GM18909 (cell line): ENCODE measurements at regions not wholly inside any gene's neighbourhood (a gene's known extent, or its start where the extent isn't known, plus 50 kb on each side); places are given as distances from the start of the nearest gene placed in this dataset.
"Not testable (repeated sequence)": the region's sequence is repeated elsewhere in the genome, so short reads cannot be mapped to it uniquely, and the experiment has no call there.

Experiments
- ATAC-seq: cut with Tn5 transposase; IDR thresholded peaks from one replicate; pipeline ENCODE4 v1.9.1; 2021; ENCODE audit warnings: mild to moderate bottlenecking; ENCODE audit not compliant: unreplicated experiment, poor library complexity

- no peak for ATAC-seq
These were observed 241.8 kb upstream of the POGK start for GRCh38 chr1:166597516-166597915.

- no peak for ATAC-seq
These were observed 238.7 kb upstream of the POGK start for GRCh38 chr1:166600574-166600973.

- no peak for ATAC-seq
These were observed 237.5 kb upstream of the POGK start for GRCh38 chr1:166601650-166602278.

GRCh38 chr1:166602801-166603200, 236.5 kb upstream of the POGK start:
- not testable (repeated sequence) for ATAC-seq

GRCh38 chr1:166603296-166603695, 236.0 kb upstream of the POGK start:
- no peak for ATAC-seq

- no peak for ATAC-seq
These were observed 234.1 kb upstream of the POGK start for GRCh38 chr1:166605137-166605536.

- ATAC-seq = no peak
These were observed 226.4 kb upstream of the POGK start for GRCh38 chr1:166612886-166613285.

- ATAC-seq = no peak
These were observed 223.1 kb upstream of the POGK start for GRCh38 chr1:166616206-166616605.

GRCh38 chr1:166626711-166627110, 212.6 kb upstream of the POGK start:
- ATAC-seq = no peak

- ATAC-seq = no peak
These were observed 211.7 kb upstream of the POGK start for GRCh38 chr1:166627558-166627957.

- ATAC-seq = no peak
These were observed 211.0 kb upstream of the POGK start for GRCh38 chr1:166628259-166628658.

GRCh38 chr1:166629946-166630345, 209.3 kb upstream of the POGK start:
- no peak for ATAC-seq

GRCh38 chr1:166630369-166630768, 208.9 kb upstream of the POGK start:
- no peak for ATAC-seq

GRCh38 chr1:166638137-166638536, 201.1 kb upstream of the POGK start:
- ATAC-seq = no peak

GRCh38 chr1:166657228-166657627, 182.0 kb upstream of the POGK start:
- ATAC-seq = not testable (repeated sequence)

GRCh38 chr1:166666790-166667189, 172.5 kb upstream of the POGK start:
- not testable (repeated sequence) for ATAC-seq

- not testable (repeated sequence) for ATAC-seq
These were observed 171.7 kb upstream of the POGK start for GRCh38 chr1:166667600-166667999.

GRCh38 chr1:166671627-166672026, 167.6 kb upstream of the POGK start:
- no peak for ATAC-seq

GRCh38 chr1:166673722-166674121, 165.6 kb upstream of the POGK start:
- ATAC-seq = no peak

- ATAC-seq = no peak
These were observed 164.1 kb upstream of the POGK start for GRCh38 chr1:166675213-166675612.

GRCh38 chr1:166676981-166677380, 162.3 kb upstream of the POGK start:
- ATAC-seq = no peak

GRCh38 chr1:166679369-166679768, 159.9 kb upstream of the POGK start:
- no peak for ATAC-seq

GRCh38 chr1:166682588-166682987, 156.7 kb upstream of the POGK start:
- ATAC-seq = no peak
